Prostate gland (tissue), 2 donors: ENCODE measurements at regions not wholly inside any gene's neighbourhood (a gene's known extent, or its start where the extent isn't known, plus 50 kb on each side); places are given as distances from the start of the nearest gene placed in this dataset.
"Not testable (repeated sequence)": the region's sequence is repeated elsewhere in the genome, so short reads cannot be mapped to it uniquely, and the experiment has no call there.

ENCODE experiments used
- DNase-seq: peaks from one replicate; pipeline ENCODE4 v3.0.0-alpha.2; 2019; ENCODE audit warnings: low spot score
- H3K27ac ChIP-seq, 2 donors: fragments of 200-600 bp; sonication (generic); 2 replicates each; pipeline ENCODE4 v1.5.1; 2017 to 2019
- H3K27me3 ChIP-seq: fragments of 200-600 bp; sonication (generic); replicated peaks from 2 replicates; pipeline ENCODE4 v1.5.1; 2019; ENCODE audit not compliant: insufficient read depth
- H3K36me3 ChIP-seq, 2 donors: fragments of 200-600 bp; sonication (generic); 1 replicate in 1 of 2; 2 replicates in 1 of 2; pipeline versions ENCODE4 v1.5.1 to v1.8.1; 2017 to 2019
- H3K4me1 ChIP-seq: fragments of 200-600 bp; sonication (generic); replicated peaks from 2 replicates; pipeline ENCODE4 v1.5.1; 2019
- H3K4me3 ChIP-seq, 2 donors: fragments of 200-600 bp; sonication (generic); 2 replicates each; pipeline ENCODE4 v1.5.1; 2017 to 2019
- H3K9me3 ChIP-seq: fragments of 200-600 bp; sonication (generic); 2 replicates; pipeline ENCODE4 v1.5.1; 2017
- CTCF ChIP-seq, 4 experiments: fragments of 200-600 bp in 2 of 4; fragments of 450-650 bp in 2 of 4; sonication (generic) in 2 of 4; IDR thresholded peaks; 1 replicate in 3 of 4; 2 replicates in 1 of 4; pipeline ENCODE4 v1.5.1; 2016 to 2019; ENCODE audit warnings: antibody characterized with exemption in 4 of 4, mild to moderate bottlenecking in 2 of 4, moderate library complexity in 2 of 4
- POLR2A ChIP-seq: fragments of 450-650 bp; IDR thresholded peaks from one replicate; pipeline ENCODE4 v1.6.1; 2016; ENCODE audit warnings: antibody characterized with exemption, mild to moderate bottlenecking
- POLR2AphosphoS5 ChIP-seq: sonication (generic); formaldehyde crosslinking; IDR thresholded peaks from one replicate; pipeline ENCODE4 v1.6.1; 2017; ENCODE audit warnings: antibody characterized with exemption
- WGBS: methylation state at CpG from one replicate; pipeline ENCODE4 v1.1.5; 2018; 5-methylcytosine and 5-hydroxymethylcytosine counted together
- intact Hi-C: fragments of 100-400 bp; cut with DNase I; formaldehyde crosslinking; loops from one replicate; pipeline ENCODE4 v1.14.2; 2022

- no peak for DNase-seq
- intact Hi-C loops, result no loop called here
- H3K27me3 ChIP-seq, result no peaks in the 10 kb centered on the region
- TF ChIP-seq POLR2AphosphoS5 (no peak), POLR2A (no peak), CTCF (IDR thresholded peaks at IDR 0.05) (no peak)
- H3K9me3 ChIP-seq, result no peaks in the 10 kb centered on the region
- WGBS, result 79% methylated on average over 2 of the region's 2 CpGs
- no peak overlapping the region for H3K4me3 ChIP-seq
- no peak overlapping the region for H3K27ac ChIP-seq
- no peaks in the 10 kb centered on the region for H3K36me3 ChIP-seq
- H3K4me1 ChIP-seq, result no peaks in the 10 kb centered on the region
Observed at GRCh38 chr1:82141390-82141789, 340.7 kb downstream of the ADGRL2 start.

GRCh38 chr1:82139751-82140468 is 339.2 kb downstream of the ADGRL2 start:
- no peaks in the 10 kb centered on the region for H3K9me3 ChIP-seq
- intact Hi-C loops, result no loop called here
- no peak for TF ChIP-seq CTCF (IDR thresholded peaks at IDR 0.05)
- no peak for TF ChIP-seq POLR2AphosphoS5
- TF ChIP-seq POLR2A, result no peak
- no peaks in the 10 kb centered on the region for H3K4me1 ChIP-seq
- no peak for DNase-seq
- H3K27ac ChIP-seq, result no peak overlapping the region
- no peaks in the 10 kb centered on the region for H3K27me3 ChIP-seq
- 69% methylated on average over 8 of the region's 8 CpGs for WGBS
- H3K36me3 ChIP-seq, result no peaks in the 10 kb centered on the region
- H3K4me3 ChIP-seq, result no peak overlapping the region

GRCh38 chr1:82136351-82136750 is 335.6 kb downstream of the ADGRL2 start:
- H3K4me1 ChIP-seq, H3K9me3 ChIP-seq, H3K36me3 ChIP-seq, H3K27me3 ChIP-seq, H3K4me3 ChIP-seq, H3K27ac ChIP-seq, DNase-seq, intact Hi-C loops: not testable (repeated sequence)
- WGBS, result 94% methylated on average over 19 of the region's 20 CpGs

GRCh38 chr1:82125866-82126265 is 325.1 kb downstream of the ADGRL2 start:
- DNase-seq, result no peak
- Histone ChIP-seq H3K9me3 (no peaks in the 10 kb centered on the region), H3K4me1 (no peaks in the 10 kb centered on the region), H3K27me3 (no peaks in the 10 kb centered on the region), H3K4me3 (no peak overlapping the region), H3K27ac (no peak overlapping the region), H3K36me3 (no peaks in the 10 kb centered on the region)
- intact Hi-C loops, result no loop called here
- WGBS, result 64% methylated on average over 1 of the region's 1 CpG
- no peak for TF ChIP-seq POLR2AphosphoS5
- no peak for TF ChIP-seq POLR2A
- no peak for TF ChIP-seq CTCF (IDR thresholded peaks at IDR 0.05)

GRCh38 chr1:82125119-82125518 is 324.4 kb downstream of the ADGRL2 start:
- Histone ChIP-seq H3K27ac (no peak overlapping the region), H3K9me3 (no peaks in the 10 kb centered on the region), H3K27me3 (no peaks in the 10 kb centered on the region), H3K4me3 (no peak overlapping the region), H3K36me3 (no peaks in the 10 kb centered on the region), H3K4me1 (no peaks in the 10 kb centered on the region)
- WGBS, result 90% methylated on average over 3 of the region's 3 CpGs
- TF ChIP-seq POLR2AphosphoS5 (no peak), POLR2A (no peak), CTCF (IDR thresholded peaks at IDR 0.05) (no peak)
- DNase-seq, result no peak
- intact Hi-C loops, result no loop called here
